Fibroblast of mammary gland (primary cell): ENCODE measurements at regions not wholly inside any gene's neighbourhood (a gene's known extent, or its start where the extent isn't known, plus 50 kb on each side); places are given as distances from the start of the nearest gene placed in this dataset.
"Not testable (repeated sequence)": the region's sequence is repeated elsewhere in the genome, so short reads cannot be mapped to it uniquely, and the experiment has no call there.

Experiments used
- DNase-seq: peaks from one replicate; pipeline ENCODE4 v3.0.0-alpha.2; 2010; ENCODE audit warnings: low read depth
- H3K4me3 ChIP-seq: 2 replicates; pipeline ENCODE4 v1.5.1; 2011; ENCODE audit warnings: low read depth, mild to moderate bottlenecking, low read length, moderate library complexity; ENCODE audit not compliant: control insufficient read depth
- TF ChIP-seq, protein P1 (sequence below): conservative IDR thresholded peaks from 2 replicates; pipeline ENCODE4 v1.5.1; 2011; ENCODE audit warnings: low read depth, low read length, inconsistent platforms; ENCODE audit not compliant: control insufficient read depth, insufficient read depth

DNA sequence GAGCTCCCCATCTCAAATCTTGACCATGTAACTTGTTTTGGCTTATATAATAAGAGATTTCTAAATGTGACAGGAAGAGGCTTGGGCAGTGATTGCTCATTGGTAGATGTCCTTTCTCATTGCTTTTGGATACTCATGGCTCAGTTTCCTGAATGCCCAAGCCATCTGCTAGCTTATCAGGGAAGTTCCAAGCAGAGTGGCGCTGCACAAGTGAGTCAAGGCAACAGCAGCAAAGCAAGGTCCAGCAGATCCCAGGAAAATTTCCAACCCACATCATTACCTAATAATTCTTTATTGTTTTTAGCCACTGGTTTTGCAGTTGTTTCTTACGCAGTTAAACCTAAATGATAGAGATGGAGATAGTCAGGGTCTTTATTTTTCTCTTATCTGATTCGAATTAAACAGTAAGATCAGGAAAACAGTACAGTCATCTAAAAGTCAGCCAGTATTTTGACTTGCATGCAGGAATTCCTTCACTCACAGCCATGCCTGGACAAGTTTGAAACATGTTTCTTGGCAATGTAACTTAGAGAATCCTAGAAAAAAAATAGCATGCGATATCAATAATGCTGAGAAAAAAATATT lies 349.7 kb upstream of the TMEFF2 start:
- H3K4me3 ChIP-seq, result no peak overlapping the region

DNA sequence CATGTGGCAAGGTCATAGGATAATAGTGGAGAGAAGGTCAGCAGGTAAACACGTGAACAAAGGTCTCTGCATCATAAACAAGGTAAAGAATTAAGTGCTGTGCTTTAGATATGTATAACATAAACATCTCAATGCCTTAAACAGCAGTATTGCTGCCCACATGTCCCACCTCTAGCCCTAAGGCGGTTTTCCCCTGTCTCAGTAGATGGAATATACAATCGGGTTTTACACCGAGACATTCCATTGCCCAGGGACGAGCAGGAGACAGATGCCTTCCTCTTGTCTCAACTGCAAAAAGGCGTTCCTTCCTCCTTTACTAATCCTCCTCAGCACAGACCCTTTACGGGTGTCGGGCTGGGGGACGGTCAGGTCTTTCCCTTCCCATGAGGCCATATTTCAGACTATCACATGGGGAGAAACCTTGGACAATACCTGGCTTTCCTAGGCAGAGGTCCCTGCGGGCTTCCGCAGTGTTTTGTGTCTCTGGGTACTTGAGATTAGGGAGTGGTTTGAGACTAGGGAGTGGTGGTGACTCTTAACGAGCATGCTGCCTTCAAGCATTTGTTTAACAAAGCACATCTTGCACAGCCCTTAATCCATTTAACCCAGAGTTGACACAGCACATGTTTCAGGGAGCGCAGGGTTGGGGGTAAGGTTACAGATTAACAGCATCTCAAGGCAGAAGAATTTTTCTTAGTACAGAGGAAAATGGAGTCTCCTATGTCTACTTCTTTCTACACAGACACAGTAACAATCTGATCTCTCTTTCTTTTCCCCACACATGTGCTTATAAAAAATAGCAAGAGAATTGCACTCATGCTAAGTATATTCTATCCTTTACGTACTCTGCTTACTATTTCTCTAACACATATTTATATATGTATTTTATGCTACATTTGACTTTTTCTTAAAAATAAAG lies 347.7 kb upstream of the TMEFF2 start:
- not testable (repeated sequence) for DNase-seq, H3K4me3 ChIP-seq

More for the DNA sequence above, 349.7 kb upstream of the TMEFF2 start:
- peak; percentile 1 for DNase-seq
- TF ChIP-seq, protein P1, sequence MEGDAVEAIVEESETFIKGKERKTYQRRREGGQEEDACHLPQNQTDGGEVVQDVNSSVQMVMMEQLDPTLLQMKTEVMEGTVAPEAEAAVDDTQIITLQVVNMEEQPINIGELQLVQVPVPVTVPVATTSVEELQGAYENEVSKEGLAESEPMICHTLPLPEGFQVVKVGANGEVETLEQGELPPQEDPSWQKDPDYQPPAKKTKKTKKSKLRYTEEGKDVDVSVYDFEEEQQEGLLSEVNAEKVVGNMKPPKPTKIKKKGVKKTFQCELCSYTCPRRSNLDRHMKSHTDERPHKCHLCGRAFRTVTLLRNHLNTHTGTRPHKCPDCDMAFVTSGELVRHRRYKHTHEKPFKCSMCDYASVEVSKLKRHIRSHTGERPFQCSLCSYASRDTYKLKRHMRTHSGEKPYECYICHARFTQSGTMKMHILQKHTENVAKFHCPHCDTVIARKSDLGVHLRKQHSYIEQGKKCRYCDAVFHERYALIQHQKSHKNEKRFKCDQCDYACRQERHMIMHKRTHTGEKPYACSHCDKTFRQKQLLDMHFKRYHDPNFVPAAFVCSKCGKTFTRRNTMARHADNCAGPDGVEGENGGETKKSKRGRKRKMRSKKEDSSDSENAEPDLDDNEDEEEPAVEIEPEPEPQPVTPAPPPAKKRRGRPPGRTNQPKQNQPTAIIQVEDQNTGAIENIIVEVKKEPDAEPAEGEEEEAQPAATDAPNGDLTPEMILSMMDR, result no peak

DNA sequence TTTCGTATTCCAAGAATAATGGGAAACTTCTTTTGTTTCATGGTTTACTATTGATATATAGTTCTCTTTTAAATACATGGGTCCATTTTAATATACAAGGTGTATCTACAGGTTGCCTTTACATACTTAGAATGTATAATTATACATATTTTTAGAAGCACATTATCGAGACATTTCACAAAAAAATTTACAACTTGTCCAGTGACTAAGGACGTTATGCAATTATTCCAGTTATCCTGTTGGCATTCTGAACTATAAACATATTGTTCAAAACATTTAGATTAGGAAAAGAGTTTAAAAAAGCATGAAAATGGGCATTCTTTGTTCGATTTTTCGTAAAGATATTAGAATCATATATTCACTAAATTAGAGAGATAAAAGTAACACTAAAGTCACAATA lies 344.6 kb upstream of the TMEFF2 start:
- DNase-seq, result no peak
- H3K4me3 ChIP-seq, result no peak overlapping the region
- TF ChIP-seq, protein P1, result no peak

DNA sequence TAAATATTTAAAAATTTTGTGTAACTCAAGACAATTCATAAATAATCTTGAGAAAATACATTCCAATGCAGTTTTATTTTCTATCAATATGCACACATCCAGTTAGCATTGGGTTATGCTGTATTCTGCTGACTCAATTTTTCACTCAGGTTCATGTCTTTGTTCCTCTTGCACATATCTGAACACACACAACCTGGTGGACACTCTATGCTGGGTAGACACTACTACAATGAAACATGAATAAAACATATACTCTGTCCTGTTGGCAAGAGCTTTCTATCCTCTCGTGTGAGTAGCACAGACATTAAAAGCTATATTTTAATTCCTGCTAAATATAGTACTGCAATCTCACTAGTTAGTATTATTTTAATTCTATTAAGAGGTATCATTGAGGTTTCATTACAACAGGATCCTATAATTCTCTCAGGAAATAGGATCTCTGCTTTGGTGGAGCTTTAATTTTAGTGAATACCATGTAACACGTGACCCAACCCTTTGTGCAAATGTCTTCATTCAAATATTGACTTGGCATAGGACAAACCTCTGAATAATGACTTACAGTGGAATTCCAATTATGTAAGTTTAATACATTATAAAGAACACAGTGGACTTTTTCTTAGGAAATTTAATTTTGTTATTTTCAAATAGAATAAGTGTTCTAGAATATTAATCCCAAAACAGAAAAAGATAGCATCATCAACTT lies 342.3 kb upstream of the TMEFF2 start:
- TF ChIP-seq, protein P1, result no peak
- DNase-seq, result no peak
- H3K4me3 ChIP-seq, result no peak overlapping the region

DNA sequence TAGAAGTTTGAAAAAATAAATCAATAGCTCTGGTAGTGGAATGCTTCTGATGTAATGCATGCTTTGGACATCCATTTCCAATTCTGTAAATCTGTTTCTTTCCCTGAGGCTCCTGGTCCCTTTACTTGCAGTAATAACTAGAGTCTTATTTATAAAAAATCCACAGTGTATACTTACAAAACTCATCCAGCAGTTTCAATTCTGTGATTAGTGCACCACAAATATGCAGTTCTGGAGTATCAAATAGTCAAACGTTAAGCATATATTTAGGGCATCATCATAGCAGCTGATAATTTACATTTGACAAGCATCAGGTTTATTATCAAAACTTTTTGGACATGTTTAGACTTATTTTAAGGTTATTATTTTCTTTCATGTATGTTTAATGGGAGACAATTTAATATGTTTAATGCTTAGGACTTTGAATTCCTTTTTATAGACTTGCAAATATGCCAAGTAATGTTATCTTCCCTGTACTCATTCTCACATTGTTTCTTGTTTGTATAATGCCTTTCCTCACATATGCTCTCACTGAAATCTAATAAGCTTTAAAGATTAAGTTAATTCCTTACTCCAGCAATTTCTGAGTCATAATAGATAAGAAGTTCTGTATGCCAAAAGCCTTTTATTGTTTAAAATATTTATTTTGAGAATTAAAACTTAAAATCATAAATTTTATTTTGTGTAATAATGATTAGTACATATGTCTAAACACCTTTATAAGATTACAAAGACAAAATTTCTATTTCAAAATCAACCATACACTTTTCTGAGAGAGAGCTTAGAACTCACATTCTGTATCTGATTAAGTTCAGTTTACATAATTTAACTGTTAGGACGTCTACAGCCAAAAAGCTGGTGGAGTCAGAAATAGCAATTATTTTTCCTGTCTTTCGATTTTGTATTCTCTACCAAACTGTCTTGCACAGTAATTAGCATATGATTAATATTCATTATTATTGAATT lies 341.5 kb upstream of the TMEFF2 start:
- H3K4me3 ChIP-seq, result no peak overlapping the region
- TF ChIP-seq, protein P1, result no peak
- no peak for DNase-seq

DNA sequence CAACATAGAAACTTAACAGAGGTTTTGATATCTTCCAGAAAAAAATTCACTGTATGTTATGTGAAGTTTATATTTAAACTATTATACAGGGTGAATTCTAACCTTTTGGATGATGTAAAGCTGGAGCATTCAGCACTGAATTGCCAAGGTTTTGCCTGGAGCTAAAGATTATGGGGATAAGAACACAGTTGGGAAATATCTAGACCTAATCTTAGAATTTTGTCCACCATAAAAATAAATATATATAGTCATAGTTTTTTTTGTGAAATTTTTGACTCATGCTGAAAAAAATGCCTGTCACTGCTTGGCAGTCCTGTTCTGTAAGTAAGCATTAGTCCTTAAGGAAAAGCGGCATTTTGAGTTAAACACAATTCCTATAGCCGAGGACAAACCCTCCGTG lies 339.3 kb upstream of the TMEFF2 start:
- no peak for DNase-seq
- TF ChIP-seq, protein P1, result no peak
- H3K4me3 ChIP-seq, result no peak overlapping the region

DNA sequence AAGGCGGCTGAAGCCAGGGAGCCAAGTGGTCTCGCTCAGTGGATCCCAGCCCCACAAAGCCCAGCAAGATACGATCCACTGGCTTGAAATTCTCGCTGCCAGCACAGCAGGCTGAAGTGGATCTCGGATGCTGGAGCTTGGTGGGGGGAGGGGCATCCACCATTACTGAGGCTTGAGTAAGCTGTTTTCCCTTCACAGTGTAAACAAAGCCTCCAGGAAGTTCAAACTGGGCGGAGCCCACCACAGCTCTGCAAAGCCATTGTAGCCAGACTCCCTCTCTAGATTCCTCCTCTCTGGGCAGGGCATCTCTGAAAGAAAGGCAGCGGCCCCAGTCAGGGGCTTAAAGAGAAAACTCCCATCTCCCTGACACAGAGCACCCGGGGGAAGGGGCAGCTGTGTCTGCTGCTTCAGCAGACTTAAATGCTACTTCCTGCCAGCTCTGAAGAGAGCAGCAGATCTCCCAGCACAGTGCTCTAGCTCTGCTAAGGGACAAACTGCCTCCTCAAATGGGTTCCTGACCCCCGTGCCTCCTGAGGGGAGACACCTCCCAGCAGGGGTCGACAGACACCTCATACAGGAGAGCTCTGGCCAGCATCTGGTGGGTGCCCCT lies 330.0 kb upstream of the TMEFF2 start:
- not testable (repeated sequence) for H3K4me3 ChIP-seq

DNA sequence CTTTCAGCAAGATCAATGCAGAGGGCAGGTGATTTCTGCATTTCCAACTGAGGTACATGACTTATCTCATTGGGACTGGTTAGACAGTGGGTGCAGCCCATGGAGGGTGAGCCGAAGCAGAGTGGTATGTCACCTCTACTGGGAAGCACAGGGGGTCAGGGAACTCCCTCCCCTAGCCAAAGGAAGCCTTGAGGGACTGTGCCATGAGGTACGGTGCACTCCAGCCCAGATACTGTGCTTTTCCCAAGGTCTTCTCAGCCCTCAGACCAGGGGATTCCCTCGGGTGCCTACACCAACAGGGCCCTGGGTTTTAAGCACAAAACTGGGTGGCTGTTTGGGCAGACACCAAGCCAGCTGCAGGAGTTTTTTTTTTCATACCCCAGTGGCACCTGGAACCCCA lies 329.5 kb upstream of the TMEFF2 start:
- not testable (repeated sequence) for H3K4me3 ChIP-seq, DNase-seq

More for the DNA sequence above, 330.0 kb upstream of the TMEFF2 start:
- not testable (repeated sequence) for DNase-seq
